GM11168 (cell line): ENCODE measurements at regions not wholly inside any gene's neighbourhood (a gene's known extent, or its start where the extent isn't known, plus 50 kb on each side); places are given as distances from the start of the nearest gene placed in this dataset.

ENCODE experiments used
- in situ Hi-C: fragments of 300-500 bp; cut with MboI; formaldehyde crosslinking; loops from one replicate; pipeline ENCODE4 v1.12.0; 2022; ENCODE audit warnings: low sequenced_read_pairs; ENCODE audit not compliant: unreplicated experiment

- in situ Hi-C loops: no loop called here
Observed at GRCh38 chr16:85185303-85186100, 73.2 kb upstream of the CIBAR2 start.

DNA sequence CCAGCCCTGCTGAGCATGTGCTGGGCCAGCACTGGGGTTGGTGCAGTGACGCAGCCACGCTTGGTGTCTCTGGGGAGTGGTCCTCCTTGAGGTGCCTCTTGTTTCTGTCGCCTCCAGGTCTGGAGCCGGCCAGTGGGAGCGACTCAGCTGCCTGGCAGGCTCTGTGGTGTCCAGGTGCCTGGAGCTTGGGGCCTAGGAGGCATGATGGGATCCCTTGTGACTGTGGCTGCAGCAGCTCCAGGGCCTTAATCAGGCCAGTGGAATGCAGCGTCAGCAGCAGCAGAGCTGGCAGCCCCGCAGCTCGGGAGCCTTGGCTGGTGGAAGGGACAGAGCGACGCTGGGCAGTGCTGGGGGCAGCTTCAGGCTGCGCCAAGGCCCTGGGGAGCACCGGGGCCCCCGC, 74.7 kb upstream of the CIBAR2 start:
- in situ Hi-C loops: no loop called here

DNA sequence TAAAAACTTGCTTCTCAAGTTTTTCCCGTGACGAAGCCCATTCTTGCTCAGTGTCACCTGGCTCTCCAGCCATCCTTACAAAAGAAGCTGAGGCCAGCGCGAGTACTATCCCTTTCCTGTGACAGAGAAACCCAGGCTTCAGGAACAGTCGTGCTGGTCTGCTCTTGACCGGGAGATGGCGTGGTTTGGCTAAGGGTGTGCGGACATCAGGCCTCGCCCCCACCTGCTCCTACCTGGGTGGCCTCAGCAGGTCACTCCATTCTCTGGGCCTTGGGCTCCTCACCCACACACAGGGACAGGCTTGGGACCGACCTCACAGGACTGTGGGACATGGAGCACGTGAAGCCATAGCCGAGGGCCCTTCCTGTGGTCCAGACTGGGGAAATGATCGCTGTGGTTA, 75.2 kb upstream of the CIBAR2 start:
- in situ Hi-C loops: no loop called here

DNA sequence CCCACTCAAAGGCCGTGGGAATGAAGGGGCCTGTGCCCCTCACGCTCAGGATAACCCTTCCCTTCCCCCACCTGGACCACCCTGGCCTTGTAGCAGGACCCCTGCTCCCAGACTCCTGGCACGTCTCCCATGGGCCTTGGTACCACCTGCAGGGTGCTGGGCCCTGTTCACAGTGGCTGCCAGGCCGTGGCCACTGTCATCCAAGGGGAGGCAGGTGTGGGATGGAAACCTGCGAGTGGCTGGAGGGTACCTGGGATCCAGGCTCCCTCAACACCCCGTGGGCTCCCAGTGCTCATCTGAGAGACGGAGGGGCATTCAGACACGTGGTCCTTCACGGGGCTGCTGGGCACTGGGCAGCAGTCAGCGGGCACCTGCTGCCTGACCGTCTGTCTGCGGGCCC, 75.6 kb upstream of the CIBAR2 start:
- in situ Hi-C loops: no loop called here

- in situ Hi-C loops: no loop called here
Observed at GRCh38 chr16:85188822-85189672, 76.8 kb upstream of the CIBAR2 start.

GRCh38 chr16:85190572-85190971, 78.3 kb upstream of the CIBAR2 start:
- in situ Hi-C loops: no loop called here

DNA sequence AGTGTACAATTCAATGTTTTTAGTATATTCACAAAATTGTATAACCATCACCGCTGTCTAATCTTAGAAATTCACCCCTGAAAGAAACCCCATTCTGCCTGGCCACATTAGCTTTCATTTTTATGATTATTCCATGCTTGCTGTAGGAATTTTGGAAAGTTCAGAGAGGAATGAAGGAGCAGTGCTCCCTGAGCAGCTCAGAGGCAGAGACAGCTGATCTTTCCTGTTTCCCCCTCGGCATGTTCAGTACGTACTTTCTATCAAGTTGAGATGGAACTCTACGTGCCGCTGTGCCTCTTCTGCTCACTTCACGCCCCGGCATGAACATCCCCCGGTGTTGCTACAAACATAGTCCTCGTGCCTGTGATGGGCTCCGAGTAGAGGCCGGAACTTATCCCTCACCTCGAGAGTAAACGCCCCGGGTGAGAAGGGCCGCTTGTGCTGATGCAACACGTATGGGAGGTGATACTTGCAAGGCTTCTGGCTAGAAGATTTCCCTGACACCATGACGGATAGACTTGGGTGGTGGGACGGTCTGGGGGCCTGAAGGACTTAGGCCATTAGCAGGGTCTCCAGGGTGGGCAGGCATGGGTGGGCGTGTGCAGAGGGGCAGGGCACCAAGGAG, 79.2 kb upstream of the CIBAR2 start:
- in situ Hi-C loops: no loop called here

- in situ Hi-C loops: no loop called here
Observed at GRCh38 chr16:85192238-85193114, 80.2 kb upstream of the CIBAR2 start.

GRCh38 chr16:85193115-85193493, 80.8 kb upstream of the CIBAR2 start:
- in situ Hi-C loops: no loop called here

DNA sequence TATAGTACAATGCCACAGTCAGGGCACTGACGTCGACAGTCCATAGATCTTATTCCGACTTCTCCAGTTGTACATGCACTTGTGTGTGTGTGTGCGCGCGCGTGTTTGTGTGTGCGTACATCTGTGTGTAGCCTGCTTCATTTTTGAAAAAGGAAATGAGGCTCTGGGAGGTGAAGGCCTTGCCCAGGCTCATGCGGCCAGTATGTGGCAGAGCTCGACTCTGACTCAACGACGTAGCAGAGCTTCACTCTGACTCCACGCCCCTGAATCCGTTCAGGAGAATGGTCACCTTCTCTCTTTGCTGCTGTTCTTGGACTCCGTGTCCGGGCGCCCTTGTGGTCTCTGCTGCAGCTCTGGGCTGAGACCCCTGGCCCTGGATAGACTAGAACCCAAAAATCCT, 81.6 kb upstream of the CIBAR2 start:
- in situ Hi-C loops: no loop called here

DNA sequence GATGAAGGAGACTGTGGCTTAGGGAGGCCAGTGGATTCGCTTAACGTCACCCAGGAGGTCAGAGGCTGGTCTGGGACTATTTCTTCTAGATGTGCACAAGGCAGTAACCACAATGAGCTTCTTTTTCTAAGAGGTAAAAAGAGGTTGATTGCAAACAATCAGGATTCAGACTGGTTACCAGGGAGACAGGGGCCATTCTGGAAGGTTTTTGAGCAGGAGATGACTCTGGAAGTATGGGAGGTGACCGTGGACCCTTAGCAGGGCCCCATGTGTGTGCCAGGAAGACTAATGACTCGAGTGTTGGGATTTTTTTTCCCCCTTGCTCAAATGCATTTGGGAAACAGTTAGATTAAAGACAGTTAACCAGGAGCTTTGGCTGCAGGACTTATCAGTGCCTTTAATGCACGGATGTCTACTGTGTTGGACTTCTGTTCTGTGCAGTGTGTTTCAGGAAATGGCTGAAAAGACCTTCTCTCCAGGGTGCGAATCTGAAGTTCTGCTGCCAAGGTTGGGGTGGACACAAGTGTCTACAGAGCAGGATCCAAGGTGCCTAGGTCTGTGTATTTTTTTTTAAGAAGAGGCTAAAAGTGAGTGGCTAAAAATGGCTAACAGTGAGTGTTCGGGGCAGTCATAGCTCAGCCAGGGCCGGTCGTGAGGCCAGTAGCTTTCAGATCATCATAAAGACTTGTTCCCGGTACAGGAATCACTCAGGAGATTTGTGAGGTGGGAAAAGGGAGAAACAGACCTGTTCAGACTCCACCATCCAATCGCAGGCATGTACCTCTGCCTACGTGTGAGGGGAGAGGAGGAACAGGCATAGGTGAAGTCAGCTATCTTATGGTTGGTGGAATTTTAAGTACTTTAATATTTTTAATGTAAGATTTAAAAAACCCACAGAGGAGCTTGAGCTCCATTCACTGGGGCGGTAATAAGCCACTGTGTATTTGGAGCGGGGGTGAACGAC, 82.3 kb upstream of the CIBAR2 start:
- in situ Hi-C loops: no loop called here

GRCh38 chr16:85195271-85195647, 83.0 kb upstream of the CIBAR2 start:
- in situ Hi-C loops: no loop called here

- in situ Hi-C loops: no loop called here
Observed at GRCh38 chr16:85195900-85196772, 83.9 kb upstream of the CIBAR2 start.

DNA sequence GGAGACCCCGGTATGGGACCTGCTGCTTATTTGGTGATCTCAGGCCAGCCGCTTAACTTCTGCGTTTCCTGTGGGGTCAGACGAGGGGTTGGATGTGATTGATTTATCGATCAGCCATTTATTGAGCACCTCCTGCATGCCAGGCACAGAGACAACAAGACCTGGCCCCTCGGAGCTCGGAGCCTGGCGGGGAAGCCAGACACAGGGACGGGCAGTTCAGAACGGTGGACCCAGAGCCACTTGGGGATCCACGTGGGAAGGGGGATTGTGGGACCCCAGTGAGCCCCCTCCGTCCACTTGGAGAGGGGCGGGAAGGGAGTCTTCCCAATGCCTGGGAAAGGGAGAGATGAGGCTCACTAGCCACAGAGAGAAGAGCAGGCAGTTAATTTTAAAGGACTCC, 84.7 kb upstream of the CIBAR2 start:
- in situ Hi-C loops: no loop called here

DNA sequence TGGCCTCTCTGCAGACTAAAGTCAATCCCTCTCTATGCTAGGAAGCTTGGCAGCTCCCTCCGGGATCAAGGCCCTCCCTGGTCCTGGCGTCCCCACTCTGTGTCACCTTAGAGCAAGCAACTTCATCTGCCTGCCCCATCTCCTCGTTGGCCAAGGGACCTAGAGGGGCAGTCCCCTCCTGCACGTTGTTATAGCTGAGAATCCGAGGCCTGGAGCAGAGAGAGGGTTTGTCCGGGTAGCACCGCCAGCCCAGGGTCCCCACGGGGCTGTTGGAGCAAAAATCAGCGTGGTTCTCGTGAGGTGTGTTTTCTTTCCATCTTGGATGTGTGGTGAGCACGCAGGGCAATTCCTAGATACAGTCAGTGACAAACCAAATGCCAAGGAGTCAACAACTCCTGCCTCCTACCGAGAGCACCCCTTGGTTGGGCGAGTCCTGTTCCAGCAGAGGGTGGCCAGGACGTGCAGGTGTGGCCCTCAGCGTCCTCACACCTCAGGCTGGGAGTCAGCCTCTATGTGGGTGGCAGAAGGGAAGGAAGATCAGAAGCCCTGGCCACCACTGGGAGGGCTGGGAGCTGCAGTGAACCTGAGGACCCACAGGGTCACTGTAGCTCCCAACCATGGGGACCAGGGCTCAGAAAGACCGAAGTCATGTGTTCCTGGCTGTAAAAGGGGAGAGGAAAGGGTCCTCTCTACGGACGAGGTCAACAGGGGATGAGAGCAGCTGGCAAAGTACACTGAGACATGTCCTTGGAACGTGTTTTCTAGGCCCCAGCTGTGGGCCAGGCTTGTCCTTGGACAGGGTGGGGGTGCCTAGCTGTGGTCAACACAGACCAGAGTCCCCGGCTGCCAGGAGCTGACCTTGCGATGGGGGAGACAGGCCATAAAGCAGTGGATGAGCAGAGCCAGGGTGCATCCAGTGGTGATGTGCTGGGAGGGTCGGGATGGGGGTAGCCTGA, 85.6 kb upstream of the CIBAR2 start:
- in situ Hi-C loops: no loop called here

GRCh38 chr16:85199069-85199725, 86.9 kb upstream of the CIBAR2 start:
- in situ Hi-C loops: no loop called here

DNA sequence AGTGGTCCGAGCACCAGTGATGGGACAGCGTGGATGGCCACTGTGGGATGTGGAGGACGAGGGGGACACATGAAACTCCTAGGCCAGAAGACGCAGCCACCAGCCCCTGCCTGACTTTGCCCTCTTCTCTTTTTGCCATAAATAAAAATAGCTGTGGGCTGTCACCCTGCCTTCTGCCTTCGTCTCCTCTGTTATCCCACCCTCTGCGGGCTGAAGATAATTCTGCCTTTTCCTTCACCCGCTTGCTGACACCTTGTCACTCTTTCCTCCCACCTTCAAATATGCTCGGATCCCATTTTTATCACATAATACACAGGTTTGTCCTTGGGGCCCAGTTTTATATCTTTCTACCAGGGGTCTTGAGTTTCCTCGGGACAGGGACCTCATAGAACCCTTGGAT, 87.6 kb upstream of the CIBAR2 start:
- in situ Hi-C loops: no loop called here
